ENCODE measurements at regions not wholly inside any gene's neighbourhood (a gene's known extent, or its start where the extent isn't known, plus 50 kb on each side); places are given as distances from the start of the nearest gene placed in this dataset.
A peak's percentile ranks its signal among the peaks of the same experiment; 100 is the strongest.

DNA sequence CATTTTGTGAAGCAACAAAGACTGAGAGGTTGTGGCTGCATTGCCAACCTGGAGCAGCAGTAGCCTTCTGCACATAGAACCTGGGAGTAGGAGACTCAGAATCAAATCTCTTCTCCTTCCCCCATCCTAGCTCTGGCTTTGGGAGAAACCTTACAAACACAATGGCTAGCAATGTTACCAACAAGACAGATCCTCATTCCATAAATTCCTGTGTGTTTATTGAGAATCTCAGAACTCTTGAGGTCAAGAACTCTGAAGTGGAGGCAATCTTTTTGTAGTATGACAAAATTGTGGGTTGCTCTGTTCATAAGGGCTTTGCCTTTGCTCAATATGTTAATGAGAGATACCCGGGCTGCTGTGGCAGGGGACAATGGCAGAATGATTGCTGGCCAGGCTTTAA is 406.7 kb upstream of the SPANXN1 start:
- no peak overlapping the region for H3K27ac ChIP-seq
- TF ChIP-seq ZFX (IDR thresholded peaks at IDR 0.05) = no peak
- TF ChIP-seq, protein P1, sequence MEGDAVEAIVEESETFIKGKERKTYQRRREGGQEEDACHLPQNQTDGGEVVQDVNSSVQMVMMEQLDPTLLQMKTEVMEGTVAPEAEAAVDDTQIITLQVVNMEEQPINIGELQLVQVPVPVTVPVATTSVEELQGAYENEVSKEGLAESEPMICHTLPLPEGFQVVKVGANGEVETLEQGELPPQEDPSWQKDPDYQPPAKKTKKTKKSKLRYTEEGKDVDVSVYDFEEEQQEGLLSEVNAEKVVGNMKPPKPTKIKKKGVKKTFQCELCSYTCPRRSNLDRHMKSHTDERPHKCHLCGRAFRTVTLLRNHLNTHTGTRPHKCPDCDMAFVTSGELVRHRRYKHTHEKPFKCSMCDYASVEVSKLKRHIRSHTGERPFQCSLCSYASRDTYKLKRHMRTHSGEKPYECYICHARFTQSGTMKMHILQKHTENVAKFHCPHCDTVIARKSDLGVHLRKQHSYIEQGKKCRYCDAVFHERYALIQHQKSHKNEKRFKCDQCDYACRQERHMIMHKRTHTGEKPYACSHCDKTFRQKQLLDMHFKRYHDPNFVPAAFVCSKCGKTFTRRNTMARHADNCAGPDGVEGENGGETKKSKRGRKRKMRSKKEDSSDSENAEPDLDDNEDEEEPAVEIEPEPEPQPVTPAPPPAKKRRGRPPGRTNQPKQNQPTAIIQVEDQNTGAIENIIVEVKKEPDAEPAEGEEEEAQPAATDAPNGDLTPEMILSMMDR (conservative IDR thresholded peaks at IDR 0.05) = no peak

DNA sequence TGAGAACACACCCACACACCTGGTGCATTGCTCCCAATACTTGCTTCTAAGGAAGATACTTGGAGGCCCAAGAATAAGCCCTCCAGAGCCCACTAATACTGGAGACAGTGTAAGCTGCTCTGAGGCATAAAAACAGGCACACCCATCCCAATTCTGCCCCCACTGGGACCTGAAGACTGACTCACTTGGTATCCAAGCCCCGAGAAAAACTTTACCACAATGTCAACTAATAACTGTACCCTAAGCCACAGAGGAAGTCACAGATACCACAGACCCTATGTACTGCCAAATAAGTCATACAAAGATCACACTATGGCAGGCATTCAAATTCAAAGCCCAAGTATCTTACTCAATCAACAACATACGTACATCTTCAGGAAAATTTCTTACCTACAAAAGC is 398.2 kb upstream of the SPANXN1 start:
- H3K27ac ChIP-seq = no peak overlapping the region
- no peak for TF ChIP-seq ZFX (IDR thresholded peaks at IDR 0.05)
- TF ChIP-seq, protein P1 (conservative IDR thresholded peaks at IDR 0.05) = no peak

DNA sequence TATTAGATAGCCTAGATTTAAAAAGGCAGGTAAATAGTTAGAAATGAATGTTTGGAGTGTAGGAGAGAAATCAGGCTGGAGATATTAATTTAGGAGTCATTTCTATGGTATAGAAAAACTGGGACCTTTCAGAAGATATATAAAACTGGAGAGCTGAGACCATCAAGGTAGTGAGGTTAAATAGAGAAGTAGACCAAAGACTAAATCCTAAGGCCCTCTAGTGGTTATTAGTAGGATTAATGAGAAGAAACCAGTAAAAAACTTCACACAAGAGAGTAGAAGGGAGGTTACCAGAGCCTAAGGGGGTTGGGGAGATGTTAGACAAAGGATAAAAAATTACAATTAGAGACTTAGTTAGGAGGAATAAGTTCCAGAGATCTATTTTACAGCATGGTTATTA is 351.0 kb upstream of the SPANXN1 start:
- TF ChIP-seq ZFX (IDR thresholded peaks at IDR 0.05) = no peak
- TF ChIP-seq, protein P1 (conservative IDR thresholded peaks at IDR 0.05) = peak; percentile 46

DNA sequence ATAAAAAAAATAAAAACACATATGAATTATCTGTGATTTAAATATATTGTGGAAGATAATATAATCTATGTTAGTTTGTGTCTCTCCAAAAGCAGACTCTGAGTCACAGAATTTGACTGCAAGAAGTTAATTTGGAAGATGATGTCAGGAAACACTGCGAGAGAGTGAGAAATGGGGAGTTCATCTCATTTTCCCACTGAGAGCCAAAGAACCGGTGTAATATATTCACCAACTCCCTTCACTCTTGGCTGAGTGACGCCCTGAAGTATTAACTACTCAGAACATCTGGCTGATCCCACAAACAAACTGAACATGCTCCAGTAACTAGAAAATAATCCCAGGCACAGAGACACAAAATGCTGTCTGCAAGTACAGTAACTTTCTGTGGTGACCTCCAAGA is 345.8 kb upstream of the SPANXN1 start:
- no peak for TF ChIP-seq ZFX (IDR thresholded peaks at IDR 0.05)
- TF ChIP-seq, protein P1 (conservative IDR thresholded peaks at IDR 0.05) = no peak
- H3K27ac ChIP-seq = no peak overlapping the region

More for the DNA sequence above, 351.0 kb upstream of the SPANXN1 start:
- no peak overlapping the region for H3K27ac ChIP-seq

DNA sequence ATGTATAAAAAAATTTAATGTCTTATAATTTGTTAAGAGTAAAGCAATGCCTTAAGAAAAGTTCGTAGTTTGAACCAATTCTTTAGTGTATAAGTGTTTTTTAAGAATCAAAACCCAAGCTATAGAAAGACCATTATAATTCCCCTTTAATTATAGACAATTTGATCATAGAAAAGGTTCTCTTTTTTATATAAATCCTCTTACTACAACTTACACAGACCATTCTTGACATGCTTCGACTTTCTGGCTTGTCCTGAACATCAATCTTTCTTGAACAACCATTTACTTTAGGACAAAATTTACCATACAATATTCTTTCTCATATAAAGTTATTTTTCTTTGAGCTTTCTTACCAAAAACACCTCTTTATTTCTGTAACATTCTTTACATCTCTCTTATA is 330.5 kb upstream of the SPANXN1 start:
- TF ChIP-seq, protein P1 (conservative IDR thresholded peaks at IDR 0.05) = no peak
- TF ChIP-seq ZFX (IDR thresholded peaks at IDR 0.05) = no peak
- no peak overlapping the region for H3K27ac ChIP-seq

DNA sequence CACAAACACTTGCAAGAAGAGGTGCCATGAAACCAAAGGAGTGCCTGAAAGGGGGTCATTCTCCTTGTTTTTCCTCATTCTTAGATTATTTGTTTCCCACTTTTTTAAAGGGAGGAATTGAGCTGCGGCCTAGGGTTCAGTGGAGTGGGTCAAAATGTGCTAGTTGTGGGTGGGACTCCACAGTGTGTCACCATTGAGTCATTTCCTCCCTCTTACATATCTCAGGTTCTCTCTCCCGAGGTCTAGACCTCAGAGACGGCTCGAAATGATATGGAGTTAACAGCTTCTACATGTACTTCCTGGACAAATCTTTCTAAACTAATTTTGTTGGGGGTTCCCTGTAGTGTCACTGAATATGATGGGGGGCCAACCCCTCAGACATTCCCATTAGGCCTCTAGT is 328.4 kb upstream of the SPANXN1 start:
- no peak overlapping the region for H3K27ac ChIP-seq
- no peak for TF ChIP-seq ZFX (IDR thresholded peaks at IDR 0.05)

DNA sequence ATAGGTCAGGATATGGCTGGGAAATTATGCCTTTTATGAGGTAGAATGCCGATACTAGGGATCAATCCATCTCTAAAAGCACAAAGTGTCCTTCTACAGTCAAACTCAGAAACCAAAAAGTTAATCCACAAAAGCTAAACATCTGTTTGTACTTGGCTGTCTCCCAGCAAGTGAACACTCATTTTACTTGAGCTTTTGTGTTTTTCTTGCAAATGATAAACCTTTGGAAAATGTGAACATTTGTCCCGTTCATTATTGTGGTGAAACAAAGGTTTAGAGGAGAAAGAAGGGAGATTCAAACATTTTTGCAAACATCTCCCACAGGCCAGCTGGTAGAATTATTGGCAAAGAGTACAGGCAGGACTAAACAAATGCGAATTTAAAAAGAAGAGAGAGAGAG is 300.6 kb upstream of the SPANXN1 start:
- no peak overlapping the region for H3K27ac ChIP-seq
- TF ChIP-seq ZFX (IDR thresholded peaks at IDR 0.05) = no peak
- TF ChIP-seq, protein P1 (conservative IDR thresholded peaks at IDR 0.05) = no peak

Measured in C4-2B (cell line).